HL-60 (cell line): ENCODE measurements at regions not wholly inside any gene's neighbourhood (a gene's known extent, or its start where the extent isn't known, plus 50 kb on each side); places are given as distances from the start of the nearest gene placed in this dataset.
A peak's percentile ranks its signal among the peaks of the same experiment; 100 is the strongest.

Experiments
- DNase-seq, 2 experiments: peaks; one replicate each; pipeline ENCODE4 v3.0.0-alpha.2; 2010 to 2020; ENCODE audit warnings: low read depth in 1 of 2, low spot score in 1 of 2
- H3K27ac ChIP-seq: fragments of 250-450 bp; sonication (Bioruptor Pico); replicated peaks from 2 replicates; pipeline ENCODE4 v1.5.1; 2020; ENCODE audit warnings: mild to moderate bottlenecking, moderate library complexity
- H3K27me3 ChIP-seq: fragments of 250-450 bp; sonication (Bioruptor Pico); 2 replicates; pipeline ENCODE4 v1.5.1; 2021; ENCODE audit warnings: mild to moderate bottlenecking, moderate library complexity; ENCODE audit not compliant: insufficient read depth, poor library complexity, severe bottlenecking
- H3K4me3 ChIP-seq: replicated peaks from 2 replicates; pipeline ENCODE4 v1.5.1; 2011; ENCODE audit warnings: mild to moderate bottlenecking, control low read depth, low read length; ENCODE audit not compliant: insufficient read depth
- GABPA ChIP-seq: IDR thresholded peaks from 2 replicates; pipeline ENCODE4 v1.6.1; 2012; ENCODE audit warnings: low read depth
- POLR2AphosphoS5 ChIP-seq: IDR thresholded peaks from 2 replicates; pipeline ENCODE4 v1.6.1; 2012; ENCODE audit warnings: low read depth
- SPI1 ChIP-seq: IDR thresholded peaks from 2 replicates; pipeline ENCODE4 v1.6.1; 2012; ENCODE audit warnings: low read depth, mild to moderate bottlenecking, borderline replicate concordance
- microRNA-seq: library from miRNA; unstranded; fragments of <30 nt; microRNA quantifications from one replicate; pipeline ENCODE4, GENCODE V29; 2018
- TF ChIP-seq, protein P1 (sequence below): IDR thresholded peaks from one replicate; pipeline ENCODE4 v1.5.1; 2011; ENCODE audit warnings: low read length, control low read depth, inconsistent platforms; ENCODE audit not compliant: insufficient read depth
- TF ChIP-seq, protein P2 (sequence below): IDR thresholded peaks from 2 replicates; pipeline ENCODE4 v1.6.1; 2012; ENCODE audit warnings: low read depth; ENCODE audit not compliant: insufficient replicate concordance

DNA sequence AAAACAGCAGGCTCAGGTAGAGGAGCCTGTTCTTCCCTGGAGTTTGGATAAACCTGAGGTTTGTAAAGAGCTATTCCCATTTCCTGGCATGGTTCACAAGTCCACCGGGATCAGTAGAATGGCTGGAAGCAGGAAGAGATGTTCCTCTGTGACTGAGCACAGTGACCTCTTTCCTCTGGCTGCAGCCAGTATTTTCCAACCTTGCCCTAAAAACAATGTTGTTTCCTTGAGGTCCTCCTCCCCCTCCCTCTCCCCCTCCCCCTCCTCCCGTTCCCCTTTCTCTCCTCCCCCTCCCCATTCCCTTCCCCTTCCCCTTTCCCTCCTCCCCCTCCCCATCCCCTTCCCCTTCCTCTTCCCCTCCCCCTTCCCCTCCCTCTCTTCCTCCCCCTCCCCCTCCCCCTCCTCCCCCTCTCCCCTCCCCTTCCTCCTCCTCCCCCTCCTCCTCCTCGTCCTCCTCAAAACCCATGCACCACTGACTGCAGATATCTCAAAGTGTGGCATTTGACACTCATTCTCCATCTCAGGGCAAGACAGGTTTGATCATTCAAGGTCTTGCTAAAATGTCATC lies 58.9 kb upstream of the MON1B start:
- Histone ChIP-seq H3K27me3 (no peaks in the 10 kb centered on the region), H3K4me3 (no peak overlapping the region), H3K27ac (no peak overlapping the region)
- DNase-seq, result no peak
- TF ChIP-seq, protein P1, sequence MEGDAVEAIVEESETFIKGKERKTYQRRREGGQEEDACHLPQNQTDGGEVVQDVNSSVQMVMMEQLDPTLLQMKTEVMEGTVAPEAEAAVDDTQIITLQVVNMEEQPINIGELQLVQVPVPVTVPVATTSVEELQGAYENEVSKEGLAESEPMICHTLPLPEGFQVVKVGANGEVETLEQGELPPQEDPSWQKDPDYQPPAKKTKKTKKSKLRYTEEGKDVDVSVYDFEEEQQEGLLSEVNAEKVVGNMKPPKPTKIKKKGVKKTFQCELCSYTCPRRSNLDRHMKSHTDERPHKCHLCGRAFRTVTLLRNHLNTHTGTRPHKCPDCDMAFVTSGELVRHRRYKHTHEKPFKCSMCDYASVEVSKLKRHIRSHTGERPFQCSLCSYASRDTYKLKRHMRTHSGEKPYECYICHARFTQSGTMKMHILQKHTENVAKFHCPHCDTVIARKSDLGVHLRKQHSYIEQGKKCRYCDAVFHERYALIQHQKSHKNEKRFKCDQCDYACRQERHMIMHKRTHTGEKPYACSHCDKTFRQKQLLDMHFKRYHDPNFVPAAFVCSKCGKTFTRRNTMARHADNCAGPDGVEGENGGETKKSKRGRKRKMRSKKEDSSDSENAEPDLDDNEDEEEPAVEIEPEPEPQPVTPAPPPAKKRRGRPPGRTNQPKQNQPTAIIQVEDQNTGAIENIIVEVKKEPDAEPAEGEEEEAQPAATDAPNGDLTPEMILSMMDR, result no peak
- TF ChIP-seq SPI1 (no peak), POLR2AphosphoS5 (no peak), GABPA (no peak)
- TF ChIP-seq, protein P2, sequence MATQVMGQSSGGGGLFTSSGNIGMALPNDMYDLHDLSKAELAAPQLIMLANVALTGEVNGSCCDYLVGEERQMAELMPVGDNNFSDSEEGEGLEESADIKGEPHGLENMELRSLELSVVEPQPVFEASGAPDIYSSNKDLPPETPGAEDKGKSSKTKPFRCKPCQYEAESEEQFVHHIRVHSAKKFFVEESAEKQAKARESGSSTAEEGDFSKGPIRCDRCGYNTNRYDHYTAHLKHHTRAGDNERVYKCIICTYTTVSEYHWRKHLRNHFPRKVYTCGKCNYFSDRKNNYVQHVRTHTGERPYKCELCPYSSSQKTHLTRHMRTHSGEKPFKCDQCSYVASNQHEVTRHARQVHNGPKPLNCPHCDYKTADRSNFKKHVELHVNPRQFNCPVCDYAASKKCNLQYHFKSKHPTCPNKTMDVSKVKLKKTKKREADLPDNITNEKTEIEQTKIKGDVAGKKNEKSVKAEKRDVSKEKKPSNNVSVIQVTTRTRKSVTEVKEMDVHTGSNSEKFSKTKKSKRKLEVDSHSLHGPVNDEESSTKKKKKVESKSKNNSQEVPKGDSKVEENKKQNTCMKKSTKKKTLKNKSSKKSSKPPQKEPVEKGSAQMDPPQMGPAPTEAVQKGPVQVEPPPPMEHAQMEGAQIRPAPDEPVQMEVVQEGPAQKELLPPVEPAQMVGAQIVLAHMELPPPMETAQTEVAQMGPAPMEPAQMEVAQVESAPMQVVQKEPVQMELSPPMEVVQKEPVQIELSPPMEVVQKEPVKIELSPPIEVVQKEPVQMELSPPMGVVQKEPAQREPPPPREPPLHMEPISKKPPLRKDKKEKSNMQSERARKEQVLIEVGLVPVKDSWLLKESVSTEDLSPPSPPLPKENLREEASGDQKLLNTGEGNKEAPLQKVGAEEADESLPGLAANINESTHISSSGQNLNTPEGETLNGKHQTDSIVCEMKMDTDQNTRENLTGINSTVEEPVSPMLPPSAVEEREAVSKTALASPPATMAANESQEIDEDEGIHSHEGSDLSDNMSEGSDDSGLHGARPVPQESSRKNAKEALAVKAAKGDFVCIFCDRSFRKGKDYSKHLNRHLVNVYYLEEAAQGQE, result no peak

DNA sequence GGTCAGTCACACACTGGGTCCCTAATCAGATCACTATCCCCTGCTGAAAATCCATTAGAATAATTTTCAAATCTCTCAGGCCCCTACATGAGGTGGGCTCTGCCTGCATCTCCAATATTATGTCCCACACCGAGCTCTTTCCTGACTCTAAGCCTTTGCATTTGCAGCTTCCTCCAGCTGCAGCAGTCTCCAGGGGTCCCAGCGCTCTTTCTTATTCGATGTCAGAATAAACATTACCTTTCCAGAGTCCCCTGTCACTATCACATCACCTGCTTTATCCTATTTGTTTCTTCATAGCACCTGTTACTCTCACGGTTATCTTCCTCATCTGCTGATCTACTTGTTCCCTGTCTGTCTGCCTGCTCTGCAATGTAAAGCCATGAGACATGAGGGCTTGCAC lies 57.3 kb upstream of the MON1B start:
- no peak overlapping the region for H3K27ac ChIP-seq
- H3K4me3 ChIP-seq, result no peak overlapping the region
- no peak for TF ChIP-seq SPI1
- TF ChIP-seq, protein P2, result no peak
- TF ChIP-seq, protein P1, result no peak
- H3K27me3 ChIP-seq, result no peaks in the 10 kb centered on the region
- no peak for DNase-seq

DNA sequence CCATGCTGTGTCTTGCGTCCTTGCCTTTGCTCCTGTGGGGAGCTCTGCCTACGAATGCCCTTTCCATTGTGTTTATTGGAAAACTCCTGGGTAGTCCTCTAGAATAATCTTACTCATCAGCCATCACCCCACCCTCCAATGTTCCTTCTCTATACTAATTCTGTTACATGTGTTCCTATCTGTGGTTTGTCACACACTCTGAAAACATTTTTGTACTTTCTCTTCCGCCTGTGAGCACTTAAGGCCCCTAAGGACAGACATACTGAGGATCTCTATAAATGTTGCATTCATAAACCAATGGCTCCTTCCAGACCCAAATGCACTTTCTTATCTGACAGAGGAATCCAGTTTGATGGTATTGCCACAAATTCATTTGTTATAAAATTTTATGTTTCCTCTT lies 53.9 kb upstream of the MON1B start:
- Histone ChIP-seq H3K4me3 (no peak overlapping the region), H3K27ac (no peak overlapping the region), H3K27me3 (no peaks in the 10 kb centered on the region)
- no peak for TF ChIP-seq SPI1
- TF ChIP-seq POLR2AphosphoS5, result no peak
- TF ChIP-seq, protein P1, result no peak
- TF ChIP-seq GABPA, result no peak
- no peak for DNase-seq

Small RNA genes lying in the stretch of these regions (microRNA-seq; reads per million reads assigned to microRNA genes)
- 9.6 reads per million, percentile 30 among the genes with 10 or more reads in this experiment for gene MIR4719
